Sigmoid colon (tissue), 4 donors: ENCODE measurements at regions not wholly inside any gene's neighbourhood (a gene's known extent, or its start where the extent isn't known, plus 50 kb on each side); places are given as distances from the start of the nearest gene placed in this dataset.

Source experiments
- EP300 ChIP-seq, 4 donors: sonication (generic); formaldehyde crosslinking; IDR thresholded peaks; one replicate each; pipeline ENCODE4 v1.6.1; 2017; ENCODE audit warnings: antibody characterized with exemption in 4 of 4
- POLR2A ChIP-seq, 2 donors: fragments of 450-650 bp; IDR thresholded peaks; one replicate each; pipeline ENCODE4 v1.6.1; 2016; ENCODE audit warnings: antibody characterized with exemption in 2 of 2, mild to moderate bottlenecking in 2 of 2, moderate library complexity in 2 of 2
- POLR2AphosphoS5 ChIP-seq, 4 donors: sonication (generic); formaldehyde crosslinking; IDR thresholded peaks; one replicate each; pipeline ENCODE4 v1.6.1; 2017; ENCODE audit warnings: antibody characterized with exemption in 4 of 4
- TF ChIP-seq, protein P1 (sequence below), 4 experiments: fragments of 450-650 bp in 3 of 4; fragments of 200-600 bp in 1 of 4; IDR thresholded peaks; one replicate each; pipeline ENCODE4 v1.5.1; 2016 to 2019; ENCODE audit warnings: antibody characterized with exemption in 4 of 4, mild to moderate bottlenecking in 3 of 4, moderate library complexity in 2 of 4

DNA sequence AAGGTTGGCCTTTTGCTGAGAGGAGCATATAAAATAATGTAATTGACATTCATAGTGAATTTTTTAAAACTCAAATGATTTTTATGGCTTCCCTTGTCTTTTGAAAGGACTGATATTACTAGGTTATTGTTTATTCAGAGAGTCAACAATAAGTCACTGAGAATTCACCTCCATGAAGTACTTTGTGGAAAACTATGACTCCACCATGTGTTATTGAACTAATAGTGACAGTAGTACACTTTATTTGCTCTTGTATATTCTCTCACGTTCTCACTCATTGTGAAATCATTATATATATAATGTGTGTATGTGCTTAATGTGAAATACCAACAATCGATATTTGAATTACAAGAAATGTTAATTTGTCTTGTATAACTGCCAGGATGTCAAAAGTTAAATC lies 267.4 kb upstream of the CCDC179 start:
- no peak for TF ChIP-seq POLR2A (IDR thresholded peaks at IDR 0.05)
- no peak for TF ChIP-seq POLR2AphosphoS5 (IDR thresholded peaks at IDR 0.05)
- no peak for TF ChIP-seq EP300 (IDR thresholded peaks at IDR 0.05)
- TF ChIP-seq, protein P1, sequence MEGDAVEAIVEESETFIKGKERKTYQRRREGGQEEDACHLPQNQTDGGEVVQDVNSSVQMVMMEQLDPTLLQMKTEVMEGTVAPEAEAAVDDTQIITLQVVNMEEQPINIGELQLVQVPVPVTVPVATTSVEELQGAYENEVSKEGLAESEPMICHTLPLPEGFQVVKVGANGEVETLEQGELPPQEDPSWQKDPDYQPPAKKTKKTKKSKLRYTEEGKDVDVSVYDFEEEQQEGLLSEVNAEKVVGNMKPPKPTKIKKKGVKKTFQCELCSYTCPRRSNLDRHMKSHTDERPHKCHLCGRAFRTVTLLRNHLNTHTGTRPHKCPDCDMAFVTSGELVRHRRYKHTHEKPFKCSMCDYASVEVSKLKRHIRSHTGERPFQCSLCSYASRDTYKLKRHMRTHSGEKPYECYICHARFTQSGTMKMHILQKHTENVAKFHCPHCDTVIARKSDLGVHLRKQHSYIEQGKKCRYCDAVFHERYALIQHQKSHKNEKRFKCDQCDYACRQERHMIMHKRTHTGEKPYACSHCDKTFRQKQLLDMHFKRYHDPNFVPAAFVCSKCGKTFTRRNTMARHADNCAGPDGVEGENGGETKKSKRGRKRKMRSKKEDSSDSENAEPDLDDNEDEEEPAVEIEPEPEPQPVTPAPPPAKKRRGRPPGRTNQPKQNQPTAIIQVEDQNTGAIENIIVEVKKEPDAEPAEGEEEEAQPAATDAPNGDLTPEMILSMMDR (IDR thresholded peaks at IDR 0.05): no peak
